ENCODE measurements at regions not wholly inside any gene's neighbourhood (a gene's known extent, or its start where the extent isn't known, plus 50 kb on each side); places are given as distances from the start of the nearest gene placed in this dataset.

GRCh38 chrX:6757631-6758030 lies 222.7 kb upstream of the VCX3A start:
- Histone ChIP-seq H3K27ac (ENCODE audit: low read depth in 1 of 2, low read length in 2 of 2) (no peak overlapping the region), H3K27me3 (ENCODE audit: control insufficient read depth in 1 of 2, insufficient read depth in 2 of 2, low read length in 1 of 2) (no peaks in the 10 kb centered on the region), H3K36me3 (ENCODE audit: control insufficient read depth in 1 of 2, insufficient read depth in 2 of 2, low read length in 1 of 2) (no peaks in the 10 kb centered on the region), H3K4me3 (ENCODE audit: low read length in 2 of 2) (no peak overlapping the region), H3K4me1 (ENCODE audit: control insufficient read depth in 1 of 2, insufficient read depth in 2 of 2, low read length in 2 of 2) (no peaks in the 10 kb centered on the region), H3K9me3 (ENCODE audit: control insufficient read depth, low read length) (no peaks in the 10 kb centered on the region)
- intact Hi-C loops (cut with DNase I): no loop called here
- 85 to 92% methylated on average over 6 of the region's 6 CpGs for WGBS, 2 donors
- ATAC-seq (ENCODE audit: low FRiP score) (no peak), DNase-seq (no peak)

- intact Hi-C loops (cut with DNase I): no loop called here
- WGBS, 2 donors: 55 to 56% methylated on average over 3 of the region's 3 CpGs
- ATAC-seq (ENCODE audit: low FRiP score): no peak
These were observed 213.7 kb upstream of the VCX3A start for GRCh38 chrX:6748595-6748994.

GRCh38 chrX:6738518-6739470 lies 203.9 kb upstream of the VCX3A start:
- no peaks in the 10 kb centered on the region for H3K27me3 ChIP-seq (ENCODE audit: control insufficient read depth in 1 of 2, insufficient read depth in 2 of 2, low read length in 1 of 2)
- no peaks in the 10 kb centered on the region for H3K36me3 ChIP-seq (ENCODE audit: control insufficient read depth in 1 of 2, insufficient read depth in 2 of 2, low read length in 1 of 2)
- H3K4me1 ChIP-seq (ENCODE audit: control insufficient read depth in 1 of 2, insufficient read depth in 2 of 2, low read length in 2 of 2): no peaks in the 10 kb centered on the region
- WGBS, 2 donors: 83 to 85% methylated on average over 11 of the region's 11 CpGs
- DNase-seq: no peak
- H3K9me3 ChIP-seq (ENCODE audit: control insufficient read depth, low read length): no peaks in the 10 kb centered on the region
- H3K4me3 ChIP-seq (ENCODE audit: low read length in 2 of 2): no peak overlapping the region
- H3K27ac ChIP-seq (ENCODE audit: low read depth in 1 of 2, low read length in 2 of 2): no peak overlapping the region
- ATAC-seq (ENCODE audit: low FRiP score): no peak
- intact Hi-C loops (cut with DNase I): loop anchor here in 1 of 2 donors (10.0 kb wide), 1 partner anchor 844 kb away; no protein-coding TSS in a partner anchor

More at GRCh38 chrX:6748595-6748994, 213.7 kb upstream of the VCX3A start:
- Histone ChIP-seq H3K4me3 (ENCODE audit: low read length in 2 of 2) (no peak overlapping the region), H3K4me1 (ENCODE audit: control insufficient read depth in 1 of 2, insufficient read depth in 2 of 2, low read length in 2 of 2) (no peaks in the 10 kb centered on the region), H3K9me3 (ENCODE audit: control insufficient read depth, low read length) (no peaks in the 10 kb centered on the region), H3K27me3 (ENCODE audit: control insufficient read depth in 1 of 2, insufficient read depth in 2 of 2, low read length in 1 of 2) (no peaks in the 10 kb centered on the region), H3K36me3 (ENCODE audit: control insufficient read depth in 1 of 2, insufficient read depth in 2 of 2, low read length in 1 of 2) (no peaks in the 10 kb centered on the region), H3K27ac (ENCODE audit: low read depth in 1 of 2, low read length in 2 of 2) (no peak overlapping the region)
- no peak for DNase-seq

- ATAC-seq (ENCODE audit: low FRiP score): no peak
- WGBS, 2 donors: 66% methylated on average over 6 of the region's 6 CpGs
These were observed 200.1 kb upstream of the VCX3A start for GRCh38 chrX:6734844-6735634.

GRCh38 chrX:6732101-6732500 lies 197.2 kb upstream of the VCX3A start:
- H3K27ac ChIP-seq (ENCODE audit: low read depth in 1 of 2, low read length in 2 of 2): no peak overlapping the region
- ATAC-seq (ENCODE audit: low FRiP score) (no peak), DNase-seq (no peak)
- no peak overlapping the region for H3K4me3 ChIP-seq (ENCODE audit: low read length in 2 of 2)
- no peaks in the 10 kb centered on the region for H3K4me1 ChIP-seq (ENCODE audit: control insufficient read depth in 1 of 2, insufficient read depth in 2 of 2, low read length in 2 of 2)
- H3K27me3 ChIP-seq (ENCODE audit: control insufficient read depth in 1 of 2, insufficient read depth in 2 of 2, low read length in 1 of 2): no peaks in the 10 kb centered on the region
- intact Hi-C loops (cut with DNase I): loop anchor here in 1 of 2 donors (10.0 kb wide), 1 partner anchor 837 kb away; no protein-coding TSS in a partner anchor
- no peaks in the 10 kb centered on the region for H3K36me3 ChIP-seq (ENCODE audit: control insufficient read depth in 1 of 2, insufficient read depth in 2 of 2, low read length in 1 of 2)
- WGBS, 2 donors: 7 to 18% methylated on average over 1 of the region's 1 CpG
- H3K9me3 ChIP-seq (ENCODE audit: control insufficient read depth, low read length): no peaks in the 10 kb centered on the region

More at GRCh38 chrX:6734844-6735634, 200.1 kb upstream of the VCX3A start:
- intact Hi-C loops (cut with DNase I): loop anchor here in 1 of 2 donors (10.0 kb wide), 1 partner anchor 840 kb away; no protein-coding TSS in a partner anchor
- no peaks in the 10 kb centered on the region for H3K27me3 ChIP-seq (ENCODE audit: control insufficient read depth in 1 of 2, insufficient read depth in 2 of 2, low read length in 1 of 2)
- no peaks in the 10 kb centered on the region for H3K36me3 ChIP-seq (ENCODE audit: control insufficient read depth in 1 of 2, insufficient read depth in 2 of 2, low read length in 1 of 2)
- DNase-seq: no peak
- H3K27ac ChIP-seq (ENCODE audit: low read depth in 1 of 2, low read length in 2 of 2): no peak overlapping the region
- no peak overlapping the region for H3K4me3 ChIP-seq (ENCODE audit: low read length in 2 of 2)
- H3K4me1 ChIP-seq (ENCODE audit: control insufficient read depth in 1 of 2, insufficient read depth in 2 of 2, low read length in 2 of 2): no peaks in the 10 kb centered on the region
- no peaks in the 10 kb centered on the region for H3K9me3 ChIP-seq (ENCODE audit: control insufficient read depth, low read length)

- 26 to 29% methylated on average over 9 of the region's 9 CpGs for WGBS, 2 donors
These were observed 194.7 kb upstream of the VCX3A start for GRCh38 chrX:6729626-6730025.

GRCh38 chrX:6718766-6719165 lies 183.8 kb upstream of the VCX3A start:
- DNase-seq (no peak), ATAC-seq (ENCODE audit: low FRiP score) (no peak)
- 75 to 81% methylated on average over 6 of the region's 6 CpGs for WGBS, 2 donors
- Histone ChIP-seq H3K9me3 (ENCODE audit: control insufficient read depth, low read length) (no peaks in the 10 kb centered on the region), H3K27me3 (ENCODE audit: control insufficient read depth in 1 of 2, insufficient read depth in 2 of 2, low read length in 1 of 2) (no peaks in the 10 kb centered on the region), H3K4me3 (ENCODE audit: low read length in 2 of 2) (no peak overlapping the region), H3K36me3 (ENCODE audit: control insufficient read depth in 1 of 2, insufficient read depth in 2 of 2, low read length in 1 of 2) (no peaks in the 10 kb centered on the region), H3K27ac (ENCODE audit: low read depth in 1 of 2, low read length in 2 of 2) (no peak overlapping the region), H3K4me1 (ENCODE audit: control insufficient read depth in 1 of 2, insufficient read depth in 2 of 2, low read length in 2 of 2) (no peaks in the 10 kb centered on the region)
- intact Hi-C loops (cut with DNase I): no loop called here

More at GRCh38 chrX:6729626-6730025, 194.7 kb upstream of the VCX3A start:
- Histone ChIP-seq H3K27ac (ENCODE audit: low read depth in 1 of 2, low read length in 2 of 2) (no peak overlapping the region), H3K36me3 (ENCODE audit: control insufficient read depth in 1 of 2, insufficient read depth in 2 of 2, low read length in 1 of 2) (no peaks in the 10 kb centered on the region), H3K4me3 (ENCODE audit: low read length in 2 of 2) (no peak overlapping the region), H3K4me1 (ENCODE audit: control insufficient read depth in 1 of 2, insufficient read depth in 2 of 2, low read length in 2 of 2) (no peaks in the 10 kb centered on the region), H3K27me3 (ENCODE audit: control insufficient read depth in 1 of 2, insufficient read depth in 2 of 2, low read length in 1 of 2) (no peaks in the 10 kb centered on the region), H3K9me3 (ENCODE audit: control insufficient read depth, low read length) (no peaks in the 10 kb centered on the region)
- DNase-seq (no peak), ATAC-seq (ENCODE audit: low FRiP score) (no peak)
- intact Hi-C loops (cut with DNase I): loop anchor here in 1 of 2 donors (10.0 kb wide), 1 partner anchor 835 kb away; no protein-coding TSS in a partner anchor

GRCh38 chrX:6708676-6709380 lies 173.9 kb upstream of the VCX3A start:
- H3K36me3 ChIP-seq (ENCODE audit: control insufficient read depth in 1 of 2, insufficient read depth in 2 of 2, low read length in 1 of 2): no peaks in the 10 kb centered on the region
- no peak for ATAC-seq (ENCODE audit: low FRiP score)
- no peaks in the 10 kb centered on the region for H3K27me3 ChIP-seq (ENCODE audit: control insufficient read depth in 1 of 2, insufficient read depth in 2 of 2, low read length in 1 of 2)
- WGBS, 2 donors: 70 to 73% methylated on average over 5 of the region's 5 CpGs
- H3K4me3 ChIP-seq (ENCODE audit: low read length in 2 of 2): no peak overlapping the region
- H3K9me3 ChIP-seq (ENCODE audit: control insufficient read depth, low read length): no peaks in the 10 kb centered on the region
- DNase-seq: no peak
- H3K27ac ChIP-seq (ENCODE audit: low read depth in 1 of 2, low read length in 2 of 2): no peak overlapping the region
- intact Hi-C loops (cut with DNase I): no loop called here
- no peaks in the 10 kb centered on the region for H3K4me1 ChIP-seq (ENCODE audit: control insufficient read depth in 1 of 2, insufficient read depth in 2 of 2, low read length in 2 of 2)
